ENCODE measurements at regions not wholly inside any gene's neighbourhood (a gene's known extent, or its start where the extent isn't known, plus 50 kb on each side); places are given as distances from the start of the nearest gene placed in this dataset.
"Not testable (repeated sequence)": the region's sequence is repeated elsewhere in the genome, so short reads cannot be mapped to it uniquely, and the experiment has no call there.

GRCh38 chr21:24428591-24429199, 1178.6 kb downstream of the MRPL39 start:
- Mint-ChIP-seq H3K4me3 (ENCODE audit: low read depth) (peak overlapping the region; percentile 85), H3K4me1 (ENCODE audit: low read depth) (peaks cover 21% of the 10 kb centered on the region)
- intact Hi-C loops (cut with micrococcal nuclease): no loop called here

GRCh38 chr21:24424776-24425175, 1182.5 kb downstream of the MRPL39 start:
- Mint-ChIP-seq H3K4me3 (ENCODE audit: low read depth) (no peak overlapping the region), H3K4me1 (ENCODE audit: low read depth) (peaks cover 13% of the 10 kb centered on the region), H3K27me3 (ENCODE audit: low read depth) (peaks cover 8% of the 10 kb centered on the region), H3K9me3 (peaks cover 13% of the 10 kb centered on the region), H3K27ac (no peak overlapping the region), H3K36me3 (ENCODE audit: low read depth) (peaks cover 5% of the 10 kb centered on the region)
- intact Hi-C loops (cut with micrococcal nuclease): no loop called here
- DNase-seq (ENCODE audit: low spot score): no peak

More at GRCh38 chr21:24428591-24429199, 1178.6 kb downstream of the MRPL39 start:
- peak; percentile 10 for DNase-seq (ENCODE audit: low spot score)
- Mint-ChIP-seq H3K36me3 (ENCODE audit: low read depth) (peaks cover 5% of the 10 kb centered on the region), H3K27ac (peak overlapping the region; percentile 87), H3K27me3 (ENCODE audit: low read depth) (peaks cover 5% of the 10 kb centered on the region), H3K9me3 (no peaks in the 10 kb centered on the region)

DNA sequence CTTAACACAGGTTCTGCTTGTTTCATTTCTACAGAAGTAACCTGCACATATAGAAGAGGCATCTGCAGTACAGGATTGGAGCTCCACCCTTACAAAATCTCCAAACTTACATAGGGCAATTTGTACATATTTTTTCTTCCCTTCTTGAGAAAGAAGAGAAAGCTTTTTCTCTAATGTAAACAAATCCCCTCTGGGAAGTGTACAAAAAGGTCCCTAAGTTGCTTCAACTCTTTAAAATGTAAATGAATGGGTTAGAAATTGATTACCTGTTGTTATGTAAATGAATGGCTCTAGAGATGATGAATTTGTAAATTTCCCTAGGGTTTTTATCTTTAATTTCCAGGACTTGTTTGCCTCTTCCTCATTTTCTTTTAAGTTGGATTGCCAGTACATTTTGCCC, 1183.7 kb downstream of the MRPL39 start:
- H3K4me3 Mint-ChIP-seq (ENCODE audit: low read depth): no peak overlapping the region

DNA sequence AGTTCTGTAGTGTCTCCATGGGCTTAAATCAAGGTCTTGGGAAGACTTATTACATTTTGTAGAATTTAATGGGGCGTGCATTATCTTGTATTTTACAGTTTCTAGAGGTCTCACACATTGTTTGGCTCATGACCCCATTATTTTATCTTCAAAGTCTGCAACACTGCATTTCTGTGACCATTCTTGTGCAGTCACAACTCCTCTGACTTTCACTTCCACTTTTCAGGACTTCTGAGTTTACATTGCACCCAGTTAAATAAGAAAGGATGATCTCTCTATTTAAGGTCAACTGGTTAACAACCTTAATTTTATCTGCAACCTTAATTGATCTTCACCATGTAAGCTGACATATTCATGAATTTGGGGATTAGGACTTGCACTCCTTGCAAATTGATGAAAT, 1186.6 kb downstream of the MRPL39 start:
- H3K4me1 Mint-ChIP-seq (ENCODE audit: low read depth): peaks cover 3% of the 10 kb centered on the region
- no peaks in the 10 kb centered on the region for H3K36me3 Mint-ChIP-seq (ENCODE audit: low read depth)
- no peak overlapping the region for H3K27ac Mint-ChIP-seq
- intact Hi-C loops (cut with micrococcal nuclease): no loop called here
- no peak overlapping the region for H3K4me3 Mint-ChIP-seq (ENCODE audit: low read depth)
- peaks cover 25% of the 10 kb centered on the region for H3K9me3 Mint-ChIP-seq
- DNase-seq (ENCODE audit: low spot score): no peak
- peaks cover 8% of the 10 kb centered on the region for H3K27me3 Mint-ChIP-seq (ENCODE audit: low read depth)

More for the DNA sequence above, 1183.7 kb downstream of the MRPL39 start:
- Mint-ChIP-seq H3K27me3 (ENCODE audit: low read depth) (peaks cover 8% of the 10 kb centered on the region), H3K9me3 (peaks cover 19% of the 10 kb centered on the region), H3K27ac (no peak overlapping the region), H3K36me3 (ENCODE audit: low read depth) (peaks cover under 1% of the 10 kb centered on the region), H3K4me1 (ENCODE audit: low read depth) (peaks cover 6% of the 10 kb centered on the region)
- DNase-seq (ENCODE audit: low spot score): no peak
- intact Hi-C loops (cut with micrococcal nuclease): no loop called here

DNA sequence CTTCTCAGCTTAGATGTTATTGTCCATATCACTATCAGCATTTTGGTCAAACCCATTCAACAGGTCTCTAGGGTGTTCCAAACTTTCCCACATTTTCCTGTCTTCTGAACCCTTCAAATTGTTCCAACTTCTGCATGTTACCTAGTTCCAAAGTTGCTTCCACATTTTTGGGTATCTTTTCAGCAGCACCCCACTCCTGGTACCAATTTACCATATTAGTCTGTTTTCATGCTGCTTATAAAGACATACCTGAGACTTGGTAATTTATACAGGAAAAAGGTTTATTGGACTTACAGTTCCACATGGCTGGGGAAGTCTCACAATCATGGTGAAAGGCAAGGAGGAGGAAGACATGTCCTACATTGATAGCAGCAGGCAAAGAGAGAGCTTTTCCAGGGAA, 1187.6 kb downstream of the MRPL39 start:
- peaks cover 25% of the 10 kb centered on the region for H3K9me3 Mint-ChIP-seq

DNA sequence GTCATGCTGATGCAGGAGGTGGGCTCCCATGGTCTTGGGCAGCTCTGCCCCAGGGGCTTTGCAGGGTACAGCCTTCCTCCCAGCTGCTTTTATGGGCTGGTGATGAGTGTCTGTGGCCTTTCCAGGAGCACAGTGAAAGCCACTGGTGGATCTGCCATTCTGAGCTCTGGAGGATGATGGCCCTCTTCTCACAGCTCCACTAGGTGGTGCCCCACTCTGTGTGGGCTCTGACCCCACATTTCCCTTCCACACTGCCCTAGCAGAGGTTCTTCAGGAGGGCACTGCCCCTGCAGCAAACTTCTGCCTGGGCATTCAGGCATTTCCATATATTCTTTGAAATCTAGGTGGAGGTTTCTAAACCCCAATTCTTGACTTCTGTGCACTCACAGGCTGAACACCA, 1188.6 kb downstream of the MRPL39 start:
- no peak overlapping the region for H3K27ac Mint-ChIP-seq
- intact Hi-C loops (cut with micrococcal nuclease): no loop called here
- H3K27me3 Mint-ChIP-seq (ENCODE audit: low read depth): peaks cover 8% of the 10 kb centered on the region
- peaks cover 25% of the 10 kb centered on the region for H3K9me3 Mint-ChIP-seq
- H3K4me1 Mint-ChIP-seq (ENCODE audit: low read depth): no peaks in the 10 kb centered on the region
- no peaks in the 10 kb centered on the region for H3K36me3 Mint-ChIP-seq (ENCODE audit: low read depth)
- no peak overlapping the region for H3K4me3 Mint-ChIP-seq (ENCODE audit: low read depth)
- no peak for DNase-seq (ENCODE audit: low spot score)

More for the DNA sequence above, 1187.6 kb downstream of the MRPL39 start:
- DNase-seq (ENCODE audit: low spot score); H3K4me3 Mint-ChIP-seq (ENCODE audit: low read depth); H3K36me3 Mint-ChIP-seq (ENCODE audit: low read depth); intact Hi-C loops (cut with micrococcal nuclease); H3K27ac Mint-ChIP-seq; H3K27me3 Mint-ChIP-seq (ENCODE audit: low read depth); H3K4me1 Mint-ChIP-seq (ENCODE audit: low read depth): not testable (repeated sequence)

DNA sequence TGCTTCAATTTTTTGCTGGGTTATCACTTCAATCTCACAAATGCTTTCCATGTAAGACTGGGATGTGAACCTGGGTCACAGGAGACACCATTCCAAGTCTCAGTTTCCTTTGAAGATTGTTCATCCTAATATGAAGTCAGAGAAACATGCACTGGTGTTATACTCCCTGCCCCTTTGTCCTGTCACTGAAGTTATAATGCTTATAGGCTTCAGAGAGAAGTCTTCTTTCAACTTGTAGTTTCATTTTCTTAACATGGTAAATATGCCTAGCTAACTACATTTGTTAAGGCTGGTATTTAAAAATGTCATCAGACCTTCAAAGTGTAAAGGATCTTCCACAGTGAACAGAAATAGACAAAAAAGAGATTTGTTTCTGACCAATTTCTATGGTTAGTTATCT, 1195.9 kb downstream of the MRPL39 start:
- intact Hi-C loops (cut with micrococcal nuclease): no loop called here
- no peak overlapping the region for H3K4me3 Mint-ChIP-seq (ENCODE audit: low read depth)
- no peaks in the 10 kb centered on the region for H3K36me3 Mint-ChIP-seq (ENCODE audit: low read depth)
- H3K27ac Mint-ChIP-seq: no peak overlapping the region
- no peaks in the 10 kb centered on the region for H3K9me3 Mint-ChIP-seq
- no peaks in the 10 kb centered on the region for H3K4me1 Mint-ChIP-seq (ENCODE audit: low read depth)
- H3K27me3 Mint-ChIP-seq (ENCODE audit: low read depth): peaks cover 5% of the 10 kb centered on the region
- no peak for DNase-seq (ENCODE audit: low spot score)

DNA sequence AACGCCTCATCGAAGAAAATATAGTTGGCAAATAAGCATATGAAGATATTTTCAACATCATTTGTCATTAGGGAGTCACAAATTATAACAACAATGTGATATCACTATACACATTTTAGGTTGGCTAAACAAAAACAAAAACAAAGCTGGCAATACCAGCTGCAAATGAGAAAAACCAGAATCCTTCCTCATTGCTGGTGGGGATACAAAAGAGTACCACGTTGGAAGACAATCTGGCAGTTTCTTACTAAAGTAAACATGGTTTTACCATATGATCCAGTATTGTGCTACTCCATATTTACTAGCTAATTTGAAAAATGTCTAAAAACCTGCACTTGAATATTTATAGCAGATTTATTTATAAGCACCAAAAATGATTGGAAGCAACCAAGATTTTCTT, 1204.1 kb downstream of the MRPL39 start:
- Mint-ChIP-seq H3K4me3 (ENCODE audit: low read depth) (no peak overlapping the region), H3K27me3 (ENCODE audit: low read depth) (peaks cover 1% of the 10 kb centered on the region), H3K4me1 (ENCODE audit: low read depth) (no peaks in the 10 kb centered on the region), H3K27ac (no peak overlapping the region), H3K9me3 (no peaks in the 10 kb centered on the region), H3K36me3 (ENCODE audit: low read depth) (no peaks in the 10 kb centered on the region)
- intact Hi-C loops (cut with micrococcal nuclease): no loop called here
- DNase-seq (ENCODE audit: low spot score): no peak

DNA sequence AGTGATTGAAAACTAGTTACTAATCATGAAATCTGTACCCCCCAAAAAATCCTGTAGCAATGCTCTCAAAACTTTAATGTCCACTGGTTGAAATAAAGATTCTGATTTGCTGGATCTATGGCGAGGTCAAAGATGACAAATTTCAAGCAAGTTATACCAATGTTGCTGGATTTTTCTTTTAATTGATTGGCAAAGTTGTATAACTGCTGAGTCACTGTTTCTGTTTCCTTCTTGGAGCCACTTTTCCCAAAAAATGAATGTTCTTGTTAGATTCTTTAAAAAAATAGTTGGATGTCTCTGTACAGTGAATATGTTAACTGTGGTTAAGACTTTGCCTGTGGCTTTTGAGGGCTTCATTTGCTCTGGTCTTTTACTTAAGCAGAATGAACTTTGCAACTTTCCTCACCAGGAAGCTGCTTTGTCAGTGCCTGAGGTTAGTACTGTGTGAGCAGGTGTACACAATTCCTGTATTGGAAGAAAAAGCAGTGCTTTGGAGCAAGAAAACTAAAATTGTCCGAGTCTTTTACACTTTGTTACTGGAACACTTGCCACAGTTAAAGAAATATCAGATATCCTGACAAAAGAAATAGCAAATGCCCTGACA, 1211.9 kb downstream of the MRPL39 start:
- Mint-ChIP-seq H3K4me3 (ENCODE audit: low read depth) (no peak overlapping the region), H3K27ac (no peak overlapping the region)
- intact Hi-C loops (cut with micrococcal nuclease): no loop called here

GRCh38 chr21:24375201-24375600, 1232.1 kb downstream of the MRPL39 start:
- no peaks in the 10 kb centered on the region for H3K36me3 Mint-ChIP-seq (ENCODE audit: low read depth)
- intact Hi-C loops (cut with micrococcal nuclease): no loop called here
- H3K9me3 Mint-ChIP-seq: no peaks in the 10 kb centered on the region
- no peaks in the 10 kb centered on the region for H3K27me3 Mint-ChIP-seq (ENCODE audit: low read depth)
- DNase-seq (ENCODE audit: low spot score): no peak
- no peak overlapping the region for H3K27ac Mint-ChIP-seq
- H3K4me1 Mint-ChIP-seq (ENCODE audit: low read depth): no peaks in the 10 kb centered on the region
- no peak overlapping the region for H3K4me3 Mint-ChIP-seq (ENCODE audit: low read depth)

More for the DNA sequence above, 1211.9 kb downstream of the MRPL39 start:
- Mint-ChIP-seq H3K9me3 (no peaks in the 10 kb centered on the region), H3K27me3 (ENCODE audit: low read depth) (no peaks in the 10 kb centered on the region), H3K4me1 (ENCODE audit: low read depth) (no peaks in the 10 kb centered on the region), H3K36me3 (ENCODE audit: low read depth) (no peaks in the 10 kb centered on the region)
- DNase-seq (ENCODE audit: low spot score): no peak

DNA sequence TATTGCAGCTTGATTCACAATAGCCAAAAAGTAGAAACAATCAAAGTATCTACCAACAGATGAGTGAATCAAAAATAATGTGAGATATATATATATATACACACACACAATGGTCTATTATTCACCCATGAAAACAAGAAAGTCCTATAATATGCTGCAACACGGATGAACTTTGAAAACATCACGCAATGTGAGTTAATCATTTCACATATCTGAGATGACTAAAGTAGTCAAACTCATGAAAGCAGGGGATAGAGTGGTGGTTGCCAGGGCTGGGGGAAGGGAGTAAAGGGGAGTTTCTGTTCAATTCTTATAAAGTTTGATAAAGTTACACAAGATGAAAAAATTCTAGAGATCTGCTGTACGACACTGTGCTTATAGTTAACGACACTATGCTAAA, 1234.8 kb downstream of the MRPL39 start:
- intact Hi-C loops (cut with micrococcal nuclease): no loop called here
- Mint-ChIP-seq H3K4me1 (ENCODE audit: low read depth) (no peaks in the 10 kb centered on the region), H3K27me3 (ENCODE audit: low read depth) (no peaks in the 10 kb centered on the region), H3K27ac (no peak overlapping the region), H3K4me3 (ENCODE audit: low read depth) (no peak overlapping the region), H3K9me3 (no peaks in the 10 kb centered on the region), H3K36me3 (ENCODE audit: low read depth) (no peaks in the 10 kb centered on the region)
- DNase-seq (ENCODE audit: low spot score): no peak

- H3K4me1 Mint-ChIP-seq (ENCODE audit: low read depth): no peaks in the 10 kb centered on the region
- H3K4me3 Mint-ChIP-seq (ENCODE audit: low read depth): no peak overlapping the region
- intact Hi-C loops (cut with micrococcal nuclease): no loop called here
- H3K36me3 Mint-ChIP-seq (ENCODE audit: low read depth): no peaks in the 10 kb centered on the region
- no peak overlapping the region for H3K27ac Mint-ChIP-seq
- no peaks in the 10 kb centered on the region for H3K9me3 Mint-ChIP-seq
- no peaks in the 10 kb centered on the region for H3K27me3 Mint-ChIP-seq (ENCODE audit: low read depth)
- DNase-seq (ENCODE audit: low spot score): no peak
Observed at GRCh38 chr21:24369746-24370145, 1237.5 kb downstream of the MRPL39 start.

DNA sequence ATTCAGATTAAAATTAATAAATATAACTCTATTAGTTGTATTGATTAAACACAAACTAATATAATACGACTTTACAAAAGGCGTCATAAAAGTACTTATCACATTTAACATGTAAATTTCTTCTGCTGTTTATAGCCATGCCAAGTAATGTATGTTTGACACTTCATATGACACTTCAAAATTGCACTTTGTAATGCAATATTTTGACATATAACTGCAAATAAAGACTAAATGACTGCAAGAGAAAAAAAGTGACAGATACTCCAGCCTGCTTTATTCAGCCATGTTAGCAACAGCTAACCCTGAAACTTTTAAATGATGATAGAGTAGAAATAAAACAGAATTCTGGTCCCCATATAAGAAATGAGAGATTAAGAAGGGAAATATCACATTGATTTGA, 1238.0 kb downstream of the MRPL39 start:
- Mint-ChIP-seq H3K4me3 (ENCODE audit: low read depth) (no peak overlapping the region), H3K27ac (no peak overlapping the region)
- DNase-seq (ENCODE audit: low spot score): no peak

More for the DNA sequence above, 1238.0 kb downstream of the MRPL39 start:
- Mint-ChIP-seq H3K4me1 (ENCODE audit: low read depth) (no peaks in the 10 kb centered on the region), H3K27me3 (ENCODE audit: low read depth) (no peaks in the 10 kb centered on the region), H3K9me3 (no peaks in the 10 kb centered on the region), H3K36me3 (ENCODE audit: low read depth) (no peaks in the 10 kb centered on the region)
- intact Hi-C loops (cut with micrococcal nuclease): no loop called here
